GM12891 (cell line): ENCODE measurements at regions not wholly inside any gene's neighbourhood (a gene's known extent, or its start where the extent isn't known, plus 50 kb on each side); places are given as distances from the start of the nearest gene placed in this dataset.

Source experiments
- PAX5 ChIP-seq: IDR thresholded peaks from 2 replicates; pipeline ENCODE4 v1.6.1; 2011; ENCODE audit warnings: low read length, moderate library complexity, mild to moderate bottlenecking; ENCODE audit not compliant: insufficient read depth, severe bottlenecking
- POLR2A ChIP-seq: IDR thresholded peaks from 2 replicates; pipeline ENCODE4 v1.6.1; 2011; ENCODE audit warnings: low read depth, low read length, control low read depth
- POLR2AphosphoS5 ChIP-seq: IDR thresholded peaks from 2 replicates; pipeline ENCODE4 v1.6.1; 2011; ENCODE audit warnings: low read depth, low read length, control low read depth
- TAF1 ChIP-seq: IDR thresholded peaks from 2 replicates; pipeline ENCODE4 v1.6.1; 2011; ENCODE audit warnings: low read depth, low read length, control low read depth

- TF ChIP-seq POLR2A (no peak), TAF1 (no peak), PAX5 (no peak), POLR2AphosphoS5 (no peak)
These were observed 117.9 kb downstream of the C6orf118 start for GRCh38 chr6:165191461-165191860.
